Thoracic aorta (tissue), 2 donors: ENCODE measurements at regions not wholly inside any gene's neighbourhood (a gene's known extent, or its start where the extent isn't known, plus 50 kb on each side); places are given as distances from the start of the nearest gene placed in this dataset.

Source experiments
- ATAC-seq: fragments of 150-250 bp; one replicate; pipeline ENCODE4 v1.8.0; 2017; ENCODE audit warnings: low read depth; ENCODE audit not compliant: insufficient number of reproducible peaks, low FRiP score
- DNase-seq: peaks from one replicate; pipeline ENCODE4 v3.0.0-alpha.2; 2020; ENCODE audit warnings: low spot score
- H3K27ac ChIP-seq, 2 donors: fragments of 200-600 bp; sonication (generic); 1 replicate in 1 of 2; 2 replicates in 1 of 2; pipeline ENCODE4 v1.5.1; 2016; ENCODE audit warnings: mild to moderate bottlenecking in 2 of 2, moderate library complexity in 2 of 2
- H3K27me3 ChIP-seq: fragments of 200-600 bp; sonication (generic); replicated peaks from 2 replicates; pipeline ENCODE4 v1.6.0; 2016; ENCODE audit warnings: mild to moderate bottlenecking; ENCODE audit not compliant: insufficient read depth
- H3K36me3 ChIP-seq: fragments of 200-600 bp; sonication (generic); one replicate; pipeline ENCODE4 v1.5.1; 2016
- H3K4me1 ChIP-seq, 2 donors: fragments of 200-600 bp; sonication (generic); 1 replicate in 1 of 2; 2 replicates in 1 of 2; pipeline versions ENCODE4 v1.5.1 to v1.6.0; 2016; ENCODE audit warnings: low read depth in 2 of 2, mild to moderate bottlenecking in 1 of 2; ENCODE audit not compliant: control insufficient read depth in 1 of 2
- H3K4me3 ChIP-seq: fragments of 200-600 bp; sonication (generic); 2 replicates; pipeline ENCODE4 v1.5.1; 2016; ENCODE audit warnings: mild to moderate bottlenecking
- H3K9me3 ChIP-seq: fragments of 200-600 bp; sonication (generic); 2 replicates; pipeline ENCODE4 v1.5.1; 2016
- CTCF ChIP-seq: fragments of 200-600 bp; sonication (generic); IDR thresholded peaks from one replicate; pipeline ENCODE4 v1.5.1; 2019; ENCODE audit warnings: antibody characterized with exemption

GRCh38 chr2:133768658-133769435 is 200.6 kb upstream of the NCKAP5 start:
- H3K36me3 ChIP-seq, result no peaks in the 10 kb centered on the region
- no peak for DNase-seq
- ATAC-seq, result no peak
- TF ChIP-seq CTCF, result no peak
- no peak overlapping the region for H3K27ac ChIP-seq
- H3K4me1 ChIP-seq, result peaks cover under 1 to 4% of the 10 kb centered on the region in 2 donors
- H3K27me3 ChIP-seq, result no peaks in the 10 kb centered on the region
- no peaks in the 10 kb centered on the region for H3K9me3 ChIP-seq
- no peak overlapping the region for H3K4me3 ChIP-seq

GRCh38 chr2:133773854-133774653 is 205.8 kb upstream of the NCKAP5 start:
- no peak for ATAC-seq
- Histone ChIP-seq H3K4me3 (no peak overlapping the region), H3K27me3 (no peaks in the 10 kb centered on the region), H3K4me1 (peaks cover 9 to 16% of the 10 kb centered on the region in 2 donors), H3K9me3 (no peaks in the 10 kb centered on the region), H3K36me3 (no peaks in the 10 kb centered on the region), H3K27ac (no peak overlapping the region)
- no peak for DNase-seq
- TF ChIP-seq CTCF, result no peak

GRCh38 chr2:133774654-133775015 is 206.4 kb upstream of the NCKAP5 start:
- Histone ChIP-seq H3K27ac (no peak overlapping the region), H3K9me3 (no peaks in the 10 kb centered on the region), H3K36me3 (no peaks in the 10 kb centered on the region), H3K4me1 (peaks cover 9 to 16% of the 10 kb centered on the region in 2 donors), H3K4me3 (no peak overlapping the region), H3K27me3 (no peaks in the 10 kb centered on the region)
- DNase-seq (no peak), ATAC-seq (no peak)
- no peak for TF ChIP-seq CTCF

- H3K4me3 ChIP-seq, result no peak overlapping the region
- TF ChIP-seq CTCF, result no peak
- peaks cover 9 to 16% of the 10 kb centered on the region in 2 donors for H3K4me1 ChIP-seq
- ATAC-seq (no peak), DNase-seq (no peak)
- H3K27ac ChIP-seq, result no peak overlapping the region
- no peaks in the 10 kb centered on the region for H3K27me3 ChIP-seq
- no peaks in the 10 kb centered on the region for H3K36me3 ChIP-seq
- H3K9me3 ChIP-seq, result no peaks in the 10 kb centered on the region
Measured at GRCh38 chr2:133776936-133777573, 208.8 kb upstream of the NCKAP5 start.

GRCh38 chr2:133777574-133777960 is 209.3 kb upstream of the NCKAP5 start:
- ATAC-seq, result no peak
- H3K36me3 ChIP-seq, result no peaks in the 10 kb centered on the region

More at GRCh38 chr2:133777574-133777960, 209.3 kb upstream of the NCKAP5 start:
- no peaks in the 10 kb centered on the region for H3K9me3 ChIP-seq
- DNase-seq, result no peak
- peaks cover 9 to 16% of the 10 kb centered on the region in 2 donors for H3K4me1 ChIP-seq
- no peak overlapping the region for H3K4me3 ChIP-seq
- H3K27ac ChIP-seq, result no peak overlapping the region
- no peak for TF ChIP-seq CTCF
- no peaks in the 10 kb centered on the region for H3K27me3 ChIP-seq
